GM18951 (cell line): ENCODE measurements at regions not wholly inside any gene's neighbourhood (a gene's known extent, or its start where the extent isn't known, plus 50 kb on each side); places are given as distances from the start of the nearest gene placed in this dataset.

Experiments
- POLR2A ChIP-seq: IDR thresholded peaks from 4 replicates; pipeline ENCODE4 v1.6.1; 2011; ENCODE audit warnings: mild to moderate bottlenecking; ENCODE audit not compliant: insufficient read length, insufficient read depth; ENCODE audit errors: extremely low read depth
- in situ Hi-C: fragments of 300-500 bp; cut with MboI; formaldehyde crosslinking; loops from one replicate; pipeline ENCODE4 v1.12.0; 2022; ENCODE audit warnings: low sequenced_read_pairs, mixed read lengths, inconsistent platforms; ENCODE audit not compliant: unreplicated experiment

GRCh38 chr9:107905308-107906020 lies 415.9 kb upstream of the KLF4 start:
- in situ Hi-C loops, result no loop called here
- TF ChIP-seq POLR2A, result no peak

DNA sequence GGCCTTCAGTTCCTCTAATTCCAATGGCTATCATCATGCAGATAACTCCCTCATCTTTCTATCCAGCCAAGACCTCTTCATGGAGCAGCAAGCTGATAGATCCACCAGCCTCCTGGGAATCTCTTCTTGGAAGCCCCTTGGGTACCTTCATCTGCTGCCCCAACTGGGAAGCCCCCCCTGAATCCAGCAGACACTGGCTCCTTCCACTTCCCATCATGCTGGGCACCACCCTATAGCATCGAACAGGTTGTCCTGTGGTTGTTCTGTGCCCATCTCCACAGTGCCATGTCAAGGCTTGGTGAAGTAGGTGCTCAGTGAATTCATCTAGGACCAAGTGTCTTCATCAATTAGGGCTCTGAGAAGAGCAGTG lies 410.4 kb upstream of the KLF4 start:
- TF ChIP-seq POLR2A, result no peak
- in situ Hi-C loops, result no loop called here

DNA sequence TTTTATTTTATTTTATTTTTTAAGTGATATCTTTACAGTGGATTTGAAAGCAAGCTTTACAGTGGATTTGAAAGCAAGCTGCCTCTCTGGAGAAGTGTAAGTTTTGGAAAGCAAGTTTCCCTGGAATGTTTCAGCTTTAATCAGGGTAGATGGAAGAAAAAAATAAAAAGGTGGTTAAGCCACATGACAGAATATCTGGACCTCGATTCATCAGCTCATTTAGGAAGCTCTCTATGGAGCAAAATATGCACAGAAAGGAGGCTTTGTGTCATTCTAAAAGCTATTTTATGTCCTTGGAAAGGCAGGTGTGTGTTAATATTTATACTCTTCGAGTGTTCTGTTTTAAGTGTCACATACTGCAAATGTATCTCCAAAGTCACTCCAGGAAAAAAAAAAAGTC lies 409.2 kb upstream of the KLF4 start:
- TF ChIP-seq POLR2A, result no peak
- in situ Hi-C loops, result no loop called here

GRCh38 chr9:107896544-107896943 lies 407.0 kb upstream of the KLF4 start:
- in situ Hi-C loops, result no loop called here
- no peak for TF ChIP-seq POLR2A

DNA sequence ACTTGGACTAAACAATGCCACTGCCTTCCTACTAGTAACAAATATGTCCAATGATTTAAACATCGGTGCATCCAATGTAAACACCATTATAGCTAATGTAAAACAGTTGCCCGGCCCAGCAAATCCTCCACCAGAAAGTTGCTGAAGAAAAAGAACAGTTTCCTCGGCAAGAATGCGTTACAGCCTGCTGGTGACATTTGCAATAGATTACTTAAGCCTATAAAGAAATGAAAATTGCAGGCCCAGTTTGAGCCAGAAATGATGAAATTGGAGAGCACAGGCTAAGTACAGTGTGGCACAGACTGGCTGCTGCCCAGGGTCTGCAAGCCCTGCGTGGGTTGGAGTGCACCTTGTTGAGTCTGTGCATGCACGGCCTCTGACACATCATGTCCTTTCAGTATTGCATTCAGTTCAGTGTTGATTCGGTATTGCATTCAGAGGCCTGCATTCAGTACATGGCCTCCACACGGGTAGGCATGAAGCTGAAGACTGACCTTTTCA lies 406.0 kb upstream of the KLF4 start:
- no peak for TF ChIP-seq POLR2A

GRCh38 chr9:107894572-107895261 lies 405.1 kb upstream of the KLF4 start:
- no peak for TF ChIP-seq POLR2A
- in situ Hi-C loops, result no loop called here

More for the DNA sequence above, 406.0 kb upstream of the KLF4 start:
- in situ Hi-C loops, result no loop called here

DNA sequence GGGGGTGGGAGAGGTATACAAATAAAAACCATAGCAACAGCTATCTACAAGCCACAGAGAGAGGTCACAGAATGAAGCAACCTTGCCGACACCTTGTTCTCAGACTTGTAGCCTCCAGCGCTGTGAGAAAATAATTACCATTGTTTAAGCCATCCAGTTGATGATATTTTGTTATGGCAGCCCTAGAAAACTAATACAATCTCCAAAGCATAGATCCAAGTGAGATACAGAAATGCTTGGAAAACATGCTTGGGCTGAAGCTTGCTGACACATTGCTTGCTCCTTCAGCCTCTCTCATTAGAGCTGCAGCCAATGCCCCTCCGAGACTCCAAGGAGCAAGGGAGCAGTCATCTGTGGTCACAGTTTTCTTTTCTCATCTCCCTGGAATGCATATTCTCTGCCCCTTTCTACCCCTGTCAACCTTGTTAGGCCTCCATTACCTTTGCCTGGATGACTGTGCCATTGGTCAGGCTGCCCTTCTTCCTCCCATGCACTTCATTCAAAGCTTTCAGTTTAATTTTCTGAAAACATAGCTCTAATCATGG lies 401.4 kb upstream of the KLF4 start:
- no peak for TF ChIP-seq POLR2A
- in situ Hi-C loops, result no loop called here

- no peak for TF ChIP-seq POLR2A
- in situ Hi-C loops, result no loop called here
Measured at GRCh38 chr9:107888773-107889227, 399.2 kb upstream of the KLF4 start.

GRCh38 chr9:107886826-107887225 lies 397.3 kb upstream of the KLF4 start:
- no peak for TF ChIP-seq POLR2A
- in situ Hi-C loops, result no loop called here

- TF ChIP-seq POLR2A, result no peak
- in situ Hi-C loops, result no loop called here
Measured at GRCh38 chr9:107883496-107884124, 394.0 kb upstream of the KLF4 start.

GRCh38 chr9:107881626-107882300 lies 392.2 kb upstream of the KLF4 start:
- TF ChIP-seq POLR2A, result no peak
- in situ Hi-C loops, result no loop called here

GRCh38 chr9:107878462-107878861 lies 388.9 kb upstream of the KLF4 start:
- in situ Hi-C loops, result no loop called here
- no peak for TF ChIP-seq POLR2A

GRCh38 chr9:107875571-107875980 lies 386.0 kb upstream of the KLF4 start:
- in situ Hi-C loops, result no loop called here
- no peak for TF ChIP-seq POLR2A
